ENCODE measurements at regions not wholly inside any gene's neighbourhood (a gene's known extent, or its start where the extent isn't known, plus 50 kb on each side); places are given as distances from the start of the nearest gene placed in this dataset.
"Not testable (repeated sequence)": the region's sequence is repeated elsewhere in the genome, so short reads cannot be mapped to it uniquely, and the experiment has no call there.

GRCh38 chr12:93979189-93979588, 169.2 kb upstream of the PLXNC1 start:
- peak; percentile 57 to 60 for DNase-seq (ENCODE audit: low read depth in 2 of 2)

DNA sequence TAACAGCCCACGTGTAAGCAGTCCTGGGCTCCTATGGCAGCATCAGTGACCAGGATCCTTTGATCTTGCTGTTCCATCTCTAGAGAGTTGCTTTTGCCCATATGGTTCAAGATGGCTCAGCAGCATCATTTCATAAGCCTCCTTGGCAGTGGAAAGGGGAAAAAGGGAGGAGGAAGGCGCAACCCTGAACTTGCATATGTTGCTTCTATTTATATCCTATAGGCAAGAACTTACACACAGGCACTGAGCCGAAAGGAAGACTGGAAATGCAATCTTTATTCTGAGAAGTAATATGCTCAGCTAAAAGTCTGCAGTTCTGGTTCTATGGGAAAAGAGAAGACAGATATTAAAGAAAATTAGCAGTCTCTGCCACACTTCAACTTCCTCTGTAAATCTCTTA, 167.7 kb upstream of the PLXNC1 start:
- DNase-seq (ENCODE audit: low read depth in 2 of 2) = no peak

DNA sequence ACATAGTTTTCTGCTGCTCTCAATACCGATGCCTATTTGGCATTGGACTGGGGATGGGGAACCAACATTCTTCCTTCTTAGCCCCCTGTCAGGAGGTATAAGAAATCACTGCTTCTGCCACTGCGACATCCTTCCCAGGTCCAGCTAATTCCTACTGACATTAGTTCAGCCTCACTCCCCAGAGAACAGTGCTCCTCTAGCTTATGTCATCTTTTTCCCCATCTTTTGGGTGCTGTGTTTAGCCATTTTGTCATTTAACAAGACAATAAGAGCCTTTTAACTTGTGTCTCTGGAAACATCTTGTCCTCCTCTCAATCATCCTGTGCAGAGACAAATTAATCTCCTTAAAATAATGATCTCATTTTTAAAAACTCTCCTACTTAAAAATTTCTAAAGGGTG, 167.0 kb upstream of the PLXNC1 start:
- no peak for DNase-seq (ENCODE audit: low read depth in 2 of 2)

DNA sequence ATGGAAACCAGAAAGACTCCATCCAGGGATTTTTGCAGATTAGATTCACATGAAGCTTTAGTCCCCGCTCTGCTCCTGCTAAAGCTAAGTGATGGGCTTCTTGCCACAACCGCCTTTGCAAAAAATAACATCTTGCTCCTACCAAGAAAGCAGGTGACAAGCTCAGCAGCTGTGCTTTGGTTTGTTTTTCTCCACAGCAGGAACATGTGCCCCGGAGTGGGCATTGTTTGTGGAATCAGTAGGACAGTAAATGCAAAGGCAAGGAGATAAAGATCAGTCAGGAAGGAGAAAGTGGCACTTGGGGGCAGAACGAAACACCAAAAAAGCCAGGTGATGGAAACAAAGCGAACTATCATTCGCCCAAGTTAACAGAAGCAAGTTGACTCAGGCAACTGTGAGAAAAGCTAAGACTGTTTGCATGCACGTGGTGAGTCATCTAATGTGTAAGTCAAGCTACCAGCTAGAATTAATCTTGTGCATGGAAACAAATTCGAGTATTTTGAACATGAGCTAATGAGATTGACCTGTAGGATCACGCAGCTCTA, 165.5 kb upstream of the PLXNC1 start:
- DNase-seq (ENCODE audit: low read depth in 2 of 2) = peak in 1 of 2 donors; percentile 4

DNA sequence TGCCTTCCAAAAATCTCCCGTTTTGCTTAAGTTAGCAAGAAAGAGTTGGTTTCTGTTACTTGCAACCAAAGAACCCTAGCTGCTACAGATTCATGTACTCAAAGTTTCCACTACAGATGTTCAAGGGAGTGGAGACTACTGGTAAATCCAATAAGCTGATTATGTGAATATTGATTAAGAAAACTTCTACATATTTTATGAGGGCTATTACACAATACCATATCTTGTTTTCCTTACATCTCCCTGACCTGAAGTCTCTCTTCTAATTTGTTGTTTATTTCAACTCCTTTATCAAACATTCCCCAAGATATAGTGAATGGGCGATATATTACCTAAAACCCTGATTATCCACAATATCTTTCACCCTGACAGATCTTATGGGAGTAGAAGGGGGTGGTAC, 164.4 kb upstream of the PLXNC1 start:
- no peak for DNase-seq (ENCODE audit: low read depth in 2 of 2)

- no peak for DNase-seq (ENCODE audit: low read depth in 2 of 2)
These were observed 158.4 kb upstream of the PLXNC1 start for GRCh38 chr12:93989949-93990348.

DNA sequence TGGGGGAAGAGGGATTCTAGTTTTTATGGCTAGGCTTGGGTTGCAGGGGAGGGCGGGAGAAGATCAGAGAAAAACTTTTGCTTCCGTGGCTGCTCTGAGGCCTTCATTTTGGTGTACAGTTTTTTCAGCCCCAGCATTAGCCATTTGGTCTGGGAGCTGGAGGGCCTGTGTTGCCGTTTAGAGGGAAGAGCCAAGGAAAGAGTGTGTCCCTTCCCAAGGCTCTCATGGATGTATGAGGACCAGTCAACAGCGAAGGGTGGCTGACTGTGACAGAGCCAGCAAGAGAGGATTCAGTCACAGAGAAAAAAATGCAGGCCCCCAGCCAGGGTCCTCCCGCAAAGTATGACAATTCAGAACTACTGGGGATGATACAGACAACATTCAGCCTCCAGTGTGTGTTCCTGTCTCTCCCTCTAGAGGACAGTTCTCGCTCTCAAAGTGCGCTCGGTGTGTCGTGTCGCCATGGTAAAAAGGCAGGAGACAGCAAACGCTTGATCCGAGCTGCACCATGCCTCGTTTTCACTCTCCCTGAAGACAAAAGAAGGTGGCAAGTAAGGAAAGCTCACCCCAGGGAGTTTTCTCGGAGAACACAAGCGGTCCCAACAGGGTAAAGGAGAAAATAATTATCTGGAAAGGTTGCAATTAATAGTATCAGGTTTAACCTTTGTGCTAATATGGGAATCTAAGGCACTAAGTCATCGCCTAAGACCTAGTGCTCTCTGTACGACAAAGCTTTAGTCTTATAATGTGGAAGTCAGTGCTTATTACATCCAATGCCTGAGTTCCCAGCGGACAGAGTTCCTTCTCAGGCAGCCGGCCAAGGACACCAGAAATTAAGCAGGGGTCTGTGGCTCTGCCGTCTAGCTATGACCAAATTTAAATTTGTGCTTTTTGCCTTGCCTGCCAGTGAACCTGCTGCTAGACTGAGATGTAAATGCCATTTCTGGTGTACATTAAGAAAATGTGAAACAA, 157.3 kb upstream of the PLXNC1 start:
- peak; percentile 23 to 28 for DNase-seq (ENCODE audit: low read depth in 2 of 2)

- no peak for DNase-seq (ENCODE audit: low read depth in 2 of 2)
These were observed 156.4 kb upstream of the PLXNC1 start for GRCh38 chr12:93991829-93992461.

DNA sequence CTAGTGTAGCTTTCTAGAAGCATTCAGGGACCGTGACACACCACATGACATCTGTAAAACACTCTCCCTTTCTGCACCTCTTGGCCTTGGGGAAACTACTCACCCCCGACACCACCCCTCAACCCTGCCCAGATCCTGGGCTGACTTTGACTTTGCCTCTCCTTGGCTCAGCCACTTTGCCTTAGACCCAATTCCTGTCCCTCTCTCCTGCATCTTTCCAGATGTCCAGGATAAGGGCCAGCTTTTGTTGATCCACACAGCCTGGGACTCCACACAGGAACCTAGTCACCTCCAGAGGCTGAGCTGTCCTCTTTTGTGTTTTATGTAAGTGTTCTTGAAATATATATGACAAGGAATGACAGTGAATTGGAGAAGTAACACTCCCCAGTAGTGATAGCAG, 153.7 kb upstream of the PLXNC1 start:
- DNase-seq (ENCODE audit: low read depth in 2 of 2) = no peak

DNA sequence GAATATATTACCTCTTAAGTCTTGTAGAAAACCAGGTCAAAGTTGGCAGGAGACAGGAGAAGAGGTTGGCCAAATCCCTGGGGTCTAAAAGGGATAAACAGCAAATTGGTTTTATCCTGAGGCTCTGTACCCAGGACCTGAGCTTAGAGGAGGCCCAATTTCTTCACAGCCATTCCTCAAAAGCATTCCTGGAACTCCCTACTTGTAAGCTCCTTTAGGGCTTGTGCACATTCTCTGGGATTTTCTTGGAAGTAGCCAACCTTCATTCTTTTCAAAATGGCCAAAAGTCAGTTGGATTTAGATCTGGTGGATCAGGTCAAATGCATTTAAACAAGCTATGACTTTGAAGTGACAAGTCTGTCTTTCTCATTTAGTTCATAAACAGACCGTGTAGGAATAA, 152.1 kb upstream of the PLXNC1 start:
- no peak for DNase-seq (ENCODE audit: low read depth in 2 of 2)

DNA sequence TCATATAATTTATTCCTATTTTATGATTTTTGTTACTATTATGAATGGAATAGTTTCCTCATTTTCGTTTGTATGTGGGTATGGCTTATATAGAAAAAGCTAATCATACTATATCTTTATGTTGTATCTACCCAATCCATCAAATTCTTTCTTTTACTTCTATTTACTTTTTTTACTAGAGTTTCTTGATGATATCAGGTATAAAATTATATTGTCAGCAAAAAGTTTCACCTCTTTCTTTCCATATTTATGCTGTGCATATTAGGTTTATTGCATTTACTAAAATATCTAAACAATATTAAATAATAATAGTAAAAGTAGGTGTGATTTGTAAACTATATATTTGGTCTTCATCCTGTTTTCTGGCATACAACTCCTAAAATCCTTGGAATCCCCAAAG, 146.7 kb upstream of the PLXNC1 start:
- DNase-seq (ENCODE audit: low read depth in 2 of 2) = no peak

DNA sequence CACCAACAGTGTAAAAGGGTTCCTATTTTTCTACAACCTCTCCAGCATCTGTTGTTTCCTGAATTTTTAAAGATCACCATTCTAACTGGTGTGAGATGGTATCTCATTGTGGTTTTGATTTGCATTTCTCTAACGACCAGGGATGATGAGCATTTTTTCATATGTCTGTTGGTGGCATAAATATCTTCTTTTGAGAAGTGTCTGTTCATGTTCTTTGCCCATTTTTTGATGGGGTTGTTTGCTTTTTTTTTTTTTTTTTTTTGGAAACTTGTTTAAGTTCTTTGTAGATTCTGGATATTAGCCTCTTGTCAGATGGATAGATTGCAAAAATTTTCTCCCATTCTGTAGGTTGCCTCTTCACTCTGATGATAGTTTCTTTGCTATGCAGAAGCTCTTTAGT, 145.5 kb upstream of the PLXNC1 start:
- not testable (repeated sequence) for DNase-seq (ENCODE audit: low read depth in 2 of 2)

DNA sequence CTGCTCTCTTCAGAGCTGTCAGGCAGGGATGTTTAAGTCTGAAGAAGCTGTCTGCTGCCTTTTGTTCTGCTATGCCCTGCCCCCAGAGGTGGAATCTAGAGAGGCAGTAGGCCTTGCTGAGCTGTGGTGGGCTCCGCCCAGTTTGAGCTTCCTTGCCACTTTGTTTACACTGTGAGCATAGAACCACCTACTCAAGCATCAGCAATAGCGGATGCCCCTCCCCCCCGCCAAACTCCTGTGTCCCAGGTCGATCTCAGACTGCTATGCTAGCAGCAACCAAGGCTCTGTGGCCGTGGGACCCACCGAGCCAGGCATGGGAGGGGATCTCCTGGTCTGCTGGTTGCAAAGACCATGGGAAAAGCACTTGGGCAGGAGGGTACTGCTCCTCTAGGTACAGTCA, 140.5 kb upstream of the PLXNC1 start:
- not testable (repeated sequence) for DNase-seq (ENCODE audit: low read depth in 2 of 2)

DNA sequence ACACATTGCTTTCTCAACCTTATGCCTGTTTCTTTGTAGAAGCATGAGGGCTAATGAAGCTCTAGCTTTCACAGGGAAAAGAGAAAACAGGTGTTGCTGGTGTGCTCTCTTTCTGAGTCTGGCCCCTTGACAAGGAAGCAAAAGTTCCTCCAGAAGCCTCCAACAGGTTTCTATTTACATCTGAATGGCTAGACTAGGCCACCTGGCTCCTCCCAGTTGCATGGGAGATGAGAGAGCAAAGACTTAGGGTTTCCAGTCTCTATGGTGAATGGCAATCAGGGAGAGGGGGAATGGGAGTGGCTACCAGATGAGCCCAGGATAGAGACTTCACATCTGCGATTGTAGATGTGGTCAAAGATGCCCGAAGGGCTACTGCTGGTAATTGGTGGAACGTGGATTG, 138.1 kb upstream of the PLXNC1 start:
- no peak for DNase-seq (ENCODE audit: low read depth in 2 of 2)

DNA sequence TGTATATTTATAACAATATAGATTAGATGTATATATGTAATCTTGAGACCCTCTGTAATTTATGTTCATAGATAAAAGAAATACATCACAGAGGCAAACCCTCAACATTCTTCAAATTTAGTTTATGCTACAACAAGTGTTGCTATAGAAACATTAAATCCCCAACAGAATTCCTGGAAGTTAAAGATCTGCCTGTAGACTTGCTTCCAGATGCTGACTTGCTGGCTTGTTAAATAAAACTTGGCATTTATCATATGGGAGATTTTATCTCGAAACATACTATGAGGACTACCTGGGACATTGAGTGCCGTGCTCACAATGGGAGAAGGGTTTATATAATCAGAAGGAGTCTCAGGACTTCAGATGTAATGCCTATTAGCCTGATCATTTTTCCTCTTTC, 136.3 kb upstream of the PLXNC1 start:
- no peak for DNase-seq (ENCODE audit: low read depth in 2 of 2)

- DNase-seq (ENCODE audit: low read depth in 2 of 2) = no peak
These were observed 135.8 kb upstream of the PLXNC1 start for GRCh38 chr12:94012590-94012989.

GRCh38 chr12:94017247-94017646, 131.1 kb upstream of the PLXNC1 start:
- not testable (repeated sequence) for DNase-seq (ENCODE audit: low read depth in 2 of 2)

DNA sequence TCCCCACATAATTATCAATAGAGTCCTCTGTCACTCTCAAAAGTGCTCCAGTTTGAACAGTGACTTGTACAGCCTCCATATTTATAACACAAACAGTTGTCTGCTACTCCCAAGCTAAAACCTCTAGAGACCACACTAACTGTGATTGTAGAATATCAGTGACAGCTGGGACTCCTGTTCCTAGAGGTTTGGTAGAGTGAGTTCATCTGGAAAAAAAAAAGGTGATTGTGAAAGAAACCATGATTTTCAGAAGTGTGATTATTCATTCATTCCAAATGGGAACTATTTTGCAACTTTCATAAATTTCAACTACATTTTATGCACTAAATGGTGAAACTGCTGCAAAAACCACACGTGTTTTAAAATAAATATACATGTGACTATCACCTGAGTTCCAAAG, 128.0 kb upstream of the PLXNC1 start:
- DNase-seq (ENCODE audit: low read depth in 2 of 2) = no peak

DNA sequence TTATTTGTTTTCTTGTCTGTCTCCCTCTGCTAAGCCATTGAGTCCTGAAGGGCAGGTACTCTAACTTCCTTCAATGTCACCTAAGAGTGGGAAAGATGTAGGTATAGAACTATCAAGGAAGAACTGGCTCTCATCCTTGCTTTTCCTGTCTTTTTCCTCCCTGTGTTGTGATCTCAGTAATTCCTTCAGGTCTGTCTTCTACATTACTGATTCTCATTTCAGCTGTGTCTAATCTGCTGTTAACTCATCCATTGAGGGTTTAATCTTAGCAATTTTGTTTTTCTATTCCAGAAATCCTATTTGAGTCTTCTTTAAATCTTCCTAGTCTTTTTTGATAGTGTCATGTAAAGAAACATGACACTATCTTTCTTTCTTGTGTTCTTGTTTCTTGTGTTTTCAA, 124.5 kb upstream of the PLXNC1 start:
- DNase-seq (ENCODE audit: low read depth in 2 of 2) = no peak

GRCh38 chr12:94025068-94025467, 123.3 kb upstream of the PLXNC1 start:
- DNase-seq (ENCODE audit: low read depth in 2 of 2) = no peak

DNA sequence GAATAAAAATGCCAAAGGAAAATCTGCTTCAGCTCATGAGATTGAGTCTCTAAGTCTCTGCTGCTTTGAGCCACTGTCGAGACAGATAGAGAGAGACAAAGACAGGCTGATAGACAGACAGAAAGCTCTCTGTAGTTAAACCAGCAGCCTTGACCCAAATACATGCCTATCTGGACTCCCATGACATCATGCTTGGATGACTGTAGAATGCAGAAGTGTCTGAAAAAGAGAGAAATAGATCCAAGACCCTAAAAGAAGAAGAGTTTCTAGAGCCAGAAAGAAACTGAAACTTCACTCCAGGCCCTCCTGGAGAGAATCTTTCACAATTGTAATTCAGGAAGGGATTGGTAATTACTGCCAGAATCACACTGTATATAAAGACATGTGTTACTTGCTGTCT, 122.6 kb upstream of the PLXNC1 start:
- no peak for DNase-seq (ENCODE audit: low read depth in 2 of 2)

- no peak for DNase-seq (ENCODE audit: low read depth in 2 of 2)
These were observed 121.8 kb upstream of the PLXNC1 start for GRCh38 chr12:94026596-94026995.

- no peak for DNase-seq (ENCODE audit: low read depth in 2 of 2)
These were observed 120.8 kb upstream of the PLXNC1 start for GRCh38 chr12:94027561-94027960.
